ENCODE measurements at regions not wholly inside any gene's neighbourhood (a gene's known extent, or its start where the extent isn't known, plus 50 kb on each side); places are given as distances from the start of the nearest gene placed in this dataset.

- no peak for TF ChIP-seq CTCF (IDR thresholded peaks at IDR 0.05; ENCODE audit: borderline replicate concordance, control extremely low read depth, extremely low read depth, insufficient read depth, missing control alignments)
- in situ Hi-C loops (cut with MboI; ENCODE audit: low sequenced_read_pairs, unreplicated experiment), result no loop called here
These were observed 638.2 kb downstream of the FBXO15 start for GRCh38 chr18:73509460-73509859.

GRCh38 chr18:73503326-73503725 is 635.5 kb upstream of the NETO1 start:
- DNase-seq (ENCODE audit: low spot score), result no peak
- TF ChIP-seq CTCF (IDR thresholded peaks at IDR 0.05; ENCODE audit: borderline replicate concordance, control extremely low read depth, extremely low read depth, insufficient read depth, missing control alignments), result no peak
- in situ Hi-C loops (cut with MboI; ENCODE audit: low sequenced_read_pairs, unreplicated experiment), result no loop called here

More at GRCh38 chr18:73509460-73509859, 638.2 kb downstream of the FBXO15 start:
- no peak for DNase-seq (ENCODE audit: low spot score)

GRCh38 chr18:73487966-73488365 is 620.2 kb upstream of the NETO1 start:
- in situ Hi-C loops (cut with MboI; ENCODE audit: low sequenced_read_pairs, unreplicated experiment), result no loop called here
- TF ChIP-seq CTCF (IDR thresholded peaks at IDR 0.05; ENCODE audit: borderline replicate concordance, control extremely low read depth, extremely low read depth, insufficient read depth, missing control alignments), result no peak
- DNase-seq (ENCODE audit: low spot score), result no peak

- TF ChIP-seq CTCF (IDR thresholded peaks at IDR 0.05; ENCODE audit: borderline replicate concordance, control extremely low read depth, extremely low read depth, insufficient read depth, missing control alignments), result no peak
- DNase-seq (ENCODE audit: low spot score), result no peak
- in situ Hi-C loops (cut with MboI; ENCODE audit: low sequenced_read_pairs, unreplicated experiment), result no loop called here
These were observed 617.4 kb upstream of the NETO1 start for GRCh38 chr18:73485166-73485565.

- TF ChIP-seq CTCF (IDR thresholded peaks at IDR 0.05; ENCODE audit: borderline replicate concordance, control extremely low read depth, extremely low read depth, insufficient read depth, missing control alignments), result no peak
- in situ Hi-C loops (cut with MboI; ENCODE audit: low sequenced_read_pairs, unreplicated experiment), result no loop called here
- DNase-seq (ENCODE audit: low spot score), result no peak
These were observed 615.1 kb upstream of the NETO1 start for GRCh38 chr18:73482901-73483300.

GRCh38 chr18:73479477-73479876 is 611.7 kb upstream of the NETO1 start:
- in situ Hi-C loops (cut with MboI; ENCODE audit: low sequenced_read_pairs, unreplicated experiment), result no loop called here
- no peak for TF ChIP-seq CTCF (IDR thresholded peaks at IDR 0.05; ENCODE audit: borderline replicate concordance, control extremely low read depth, extremely low read depth, insufficient read depth, missing control alignments)
- DNase-seq (ENCODE audit: low spot score), result no peak

GRCh38 chr18:73478191-73478590 is 610.4 kb upstream of the NETO1 start:
- no peak for TF ChIP-seq CTCF (IDR thresholded peaks at IDR 0.05; ENCODE audit: borderline replicate concordance, control extremely low read depth, extremely low read depth, insufficient read depth, missing control alignments)
- in situ Hi-C loops (cut with MboI; ENCODE audit: low sequenced_read_pairs, unreplicated experiment), result no loop called here
- DNase-seq (ENCODE audit: low spot score), result no peak

Data from GM13976 (cell line).